ENCODE measurements at regions not wholly inside any gene's neighbourhood (a gene's known extent, or its start where the extent isn't known, plus 50 kb on each side); places are given as distances from the start of the nearest gene placed in this dataset.
"Not testable (repeated sequence)": the region's sequence is repeated elsewhere in the genome, so short reads cannot be mapped to it uniquely, and the experiment has no call there.

GRCh38 chr17:5870231-5870953, 199.8 kb upstream of the WSCD1 start:
- no peak for ATAC-seq

GRCh38 chr17:5871666-5872065, 198.5 kb upstream of the WSCD1 start:
- ATAC-seq, result no peak

GRCh38 chr17:5872831-5873230, 197.3 kb upstream of the WSCD1 start:
- ATAC-seq, result no peak

- ATAC-seq, result no peak
Observed at GRCh38 chr17:5873781-5874180, 196.4 kb upstream of the WSCD1 start.

GRCh38 chr17:5874486-5874885, 195.7 kb upstream of the WSCD1 start:
- no peak for ATAC-seq

GRCh38 chr17:5877366-5877765, 192.8 kb upstream of the WSCD1 start:
- no peak for ATAC-seq

- no peak for ATAC-seq
Observed at GRCh38 chr17:5877948-5878347, 192.2 kb upstream of the WSCD1 start.

GRCh38 chr17:5881849-5882248, 188.3 kb upstream of the WSCD1 start:
- no peak for ATAC-seq

- ATAC-seq, result no peak
Observed at GRCh38 chr17:5883775-5884665, 186.2 kb upstream of the WSCD1 start.

GRCh38 chr17:5885336-5885735, 184.8 kb upstream of the WSCD1 start:
- ATAC-seq, result no peak

- no peak for ATAC-seq
Observed at GRCh38 chr17:5888811-5889210, 181.4 kb upstream of the WSCD1 start.

GRCh38 chr17:5892921-5893675, 177.1 kb upstream of the WSCD1 start:
- no peak for ATAC-seq

GRCh38 chr17:5893741-5894140, 176.4 kb upstream of the WSCD1 start:
- ATAC-seq, result no peak

- ATAC-seq, result no peak
Observed at GRCh38 chr17:5895276-5895675, 174.9 kb upstream of the WSCD1 start.

- no peak for ATAC-seq
Observed at GRCh38 chr17:5896215-5896614, 174.0 kb upstream of the WSCD1 start.

GRCh38 chr17:5897275-5897911, 172.8 kb upstream of the WSCD1 start:
- no peak for ATAC-seq

GRCh38 chr17:5897981-5898380, 172.2 kb upstream of the WSCD1 start:
- ATAC-seq, result not testable (repeated sequence)

- ATAC-seq, result no peak
Observed at GRCh38 chr17:5898406-5898805, 171.8 kb upstream of the WSCD1 start.

GRCh38 chr17:5899496-5900195, 170.5 kb upstream of the WSCD1 start:
- ATAC-seq, result no peak

GRCh38 chr17:5901731-5902130, 168.4 kb upstream of the WSCD1 start:
- no peak for ATAC-seq

GRCh38 chr17:5902181-5903140, 167.7 kb upstream of the WSCD1 start:
- ATAC-seq, result no peak

Measured in esophagus mucosa (tissue), 1 donor.